IPS DF 4.7 (cell line): ENCODE measurements at regions not wholly inside any gene's neighbourhood (a gene's known extent, or its start where the extent isn't known, plus 50 kb on each side); places are given as distances from the start of the nearest gene placed in this dataset.

Experiments used
- DNase-seq: peaks from one replicate; pipeline ENCODE4 v3.0.0-alpha.2; 2013; ENCODE audit warnings: low spot score; ENCODE audit errors: extremely low read depth

GRCh38 chr11:29959488-29959887 is 57.3 kb downstream of the KCNA4 start:
- no peak for DNase-seq

- DNase-seq: no peak
These were observed 59.4 kb downstream of the KCNA4 start for GRCh38 chr11:29957431-29957830.

- no peak for DNase-seq
These were observed 60.7 kb downstream of the KCNA4 start for GRCh38 chr11:29956076-29956556.

- DNase-seq: no peak
These were observed 73.5 kb downstream of the KCNA4 start for GRCh38 chr11:29943347-29943746.

- no peak for DNase-seq
These were observed 79.3 kb downstream of the KCNA4 start for GRCh38 chr11:29937526-29937925.

GRCh38 chr11:29934115-29934638 is 82.7 kb downstream of the KCNA4 start:
- no peak for DNase-seq

GRCh38 chr11:29916040-29916439 is 100.8 kb downstream of the KCNA4 start:
- DNase-seq: no peak

GRCh38 chr11:29914203-29914930 is 102.5 kb downstream of the KCNA4 start:
- no peak for DNase-seq

GRCh38 chr11:29913352-29913751 is 103.5 kb downstream of the KCNA4 start:
- no peak for DNase-seq

- DNase-seq: no peak
These were observed 116.4 kb downstream of the KCNA4 start for GRCh38 chr11:29900382-29900781.

GRCh38 chr11:29879560-29879959 is 137.3 kb downstream of the KCNA4 start:
- DNase-seq: no peak

GRCh38 chr11:29876192-29876591 is 140.6 kb downstream of the KCNA4 start:
- no peak for DNase-seq

GRCh38 chr11:29847219-29847618 is 169.6 kb downstream of the KCNA4 start:
- no peak for DNase-seq

GRCh38 chr11:29844701-29845379 is 172.0 kb downstream of the KCNA4 start:
- no peak for DNase-seq

- no peak for DNase-seq
These were observed 172.8 kb downstream of the KCNA4 start for GRCh38 chr11:29844031-29844430.

GRCh38 chr11:29842061-29842460 is 174.8 kb downstream of the KCNA4 start:
- DNase-seq: no peak

- no peak for DNase-seq
These were observed 190.0 kb downstream of the KCNA4 start for GRCh38 chr11:29826878-29827277.

GRCh38 chr11:29816359-29816758 is 200.5 kb downstream of the KCNA4 start:
- no peak for DNase-seq

- DNase-seq: no peak
These were observed 207.7 kb downstream of the KCNA4 start for GRCh38 chr11:29809121-29809520.

GRCh38 chr11:29802522-29802921 is 214.3 kb downstream of the KCNA4 start:
- no peak for DNase-seq

- DNase-seq: no peak
These were observed 215.3 kb downstream of the KCNA4 start for GRCh38 chr11:29801561-29801960.

- no peak for DNase-seq
These were observed 230.7 kb downstream of the KCNA4 start for GRCh38 chr11:29786092-29786491.

GRCh38 chr11:29783506-29783905 is 233.3 kb downstream of the KCNA4 start:
- no peak for DNase-seq
